ENCODE measurements at regions not wholly inside any gene's neighbourhood (a gene's known extent, or its start where the extent isn't known, plus 50 kb on each side); places are given as distances from the start of the nearest gene placed in this dataset.

DNA sequence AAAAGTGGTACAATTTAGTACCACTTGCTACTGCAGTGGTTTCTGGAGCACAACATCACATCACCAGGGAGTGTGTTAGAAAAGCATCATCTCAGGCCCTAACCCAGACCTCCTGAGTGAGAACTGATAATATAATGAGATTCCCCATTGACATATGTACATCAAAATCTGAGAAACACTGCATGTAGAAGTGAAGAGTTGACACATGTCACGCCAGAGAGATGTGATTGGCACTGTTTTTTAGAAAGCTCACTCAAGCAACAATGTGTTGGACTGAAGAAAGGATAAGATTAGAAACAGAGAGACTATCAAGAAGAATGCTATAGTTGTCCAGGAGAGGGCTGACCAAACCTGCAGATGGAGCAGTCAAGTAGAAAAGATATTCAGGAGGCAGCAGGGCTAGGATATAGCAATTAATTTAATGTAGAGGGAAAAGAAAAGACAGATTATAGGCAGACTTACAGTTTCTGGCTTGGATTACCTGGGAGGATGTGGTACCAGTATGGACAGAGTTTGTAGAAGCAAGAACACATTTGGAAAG, 324.4 kb upstream of the ADAMTSL1 start:
- DNase-seq (ENCODE audit: low spot score), result no peak

DNA sequence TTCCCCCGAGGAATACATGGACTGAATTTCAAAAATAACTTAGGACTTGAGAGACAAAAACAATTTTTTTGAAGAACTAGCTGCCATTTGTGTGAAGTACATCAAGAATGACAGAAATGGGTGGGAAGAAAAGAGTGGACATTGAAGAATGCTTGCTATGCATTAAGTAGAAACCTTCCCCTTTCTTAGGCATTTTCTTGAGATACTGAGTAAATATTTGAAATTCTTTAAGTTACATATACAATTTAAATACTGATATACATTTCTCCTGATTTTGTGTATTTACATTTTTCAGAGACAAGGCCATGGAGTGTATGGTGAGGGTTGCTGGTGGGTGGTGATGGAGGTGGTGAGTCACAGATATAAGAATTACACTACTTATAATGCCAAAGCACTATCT, 319.3 kb upstream of the ADAMTSL1 start:
- DNase-seq (ENCODE audit: low spot score), result no peak

DNA sequence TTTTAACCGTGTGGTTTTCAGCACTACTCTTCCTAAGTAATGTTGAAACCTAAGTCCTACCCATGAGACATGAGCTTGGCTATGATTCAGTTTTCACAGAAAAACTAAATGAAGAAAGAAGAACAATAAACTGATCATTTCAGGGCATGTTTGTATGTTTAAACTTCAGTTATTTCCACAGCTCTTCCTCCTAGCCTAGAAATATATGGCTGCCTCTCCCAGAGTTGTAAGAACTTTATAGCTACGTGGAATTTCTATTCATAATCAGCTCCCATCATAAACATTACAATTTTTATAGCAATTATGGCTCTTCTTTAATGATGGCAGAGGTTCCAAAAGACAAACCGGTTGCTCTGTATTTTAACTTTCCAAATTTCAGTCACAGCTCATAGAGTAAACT, 314.7 kb upstream of the ADAMTSL1 start:
- no peak for DNase-seq (ENCODE audit: low spot score)

DNA sequence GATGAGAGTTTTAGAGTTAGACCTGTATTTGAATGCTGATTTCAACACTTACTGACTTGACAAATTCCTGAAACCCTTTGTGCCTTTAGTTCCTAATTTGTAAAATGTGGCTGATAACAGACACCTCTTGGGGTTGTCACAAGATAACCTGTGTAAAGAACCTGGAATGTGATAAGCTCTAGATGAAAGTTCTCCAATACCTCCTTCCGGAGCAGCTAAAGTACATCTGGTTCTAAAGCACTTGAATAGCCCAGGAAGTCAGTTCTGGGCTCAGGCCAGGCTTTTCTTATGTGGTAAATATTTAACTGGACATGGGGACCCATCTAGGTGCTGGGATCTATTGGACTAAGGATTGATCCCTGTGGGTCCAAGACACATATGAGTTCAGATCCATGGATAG, 310.8 kb upstream of the ADAMTSL1 start:
- no peak for DNase-seq (ENCODE audit: low spot score)

DNA sequence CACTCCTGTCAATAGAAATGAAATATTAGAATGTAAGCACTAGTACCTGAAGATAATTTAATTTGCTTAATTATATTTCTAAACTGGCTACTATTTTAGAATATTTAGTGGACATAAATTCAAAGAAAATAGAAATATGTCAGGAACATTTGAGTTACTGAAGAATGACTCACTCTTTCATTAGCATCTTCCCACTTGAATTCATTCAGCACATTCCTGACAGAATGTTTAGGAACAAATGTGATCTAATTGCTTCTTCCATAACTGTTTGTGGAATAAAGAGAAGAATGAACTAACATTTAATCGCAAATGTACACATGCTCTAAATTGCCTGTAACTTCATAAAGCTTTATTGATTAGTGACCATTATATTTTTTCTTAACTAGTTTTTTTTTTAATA, 306.2 kb upstream of the ADAMTSL1 start:
- no peak for DNase-seq (ENCODE audit: low spot score)

DNA sequence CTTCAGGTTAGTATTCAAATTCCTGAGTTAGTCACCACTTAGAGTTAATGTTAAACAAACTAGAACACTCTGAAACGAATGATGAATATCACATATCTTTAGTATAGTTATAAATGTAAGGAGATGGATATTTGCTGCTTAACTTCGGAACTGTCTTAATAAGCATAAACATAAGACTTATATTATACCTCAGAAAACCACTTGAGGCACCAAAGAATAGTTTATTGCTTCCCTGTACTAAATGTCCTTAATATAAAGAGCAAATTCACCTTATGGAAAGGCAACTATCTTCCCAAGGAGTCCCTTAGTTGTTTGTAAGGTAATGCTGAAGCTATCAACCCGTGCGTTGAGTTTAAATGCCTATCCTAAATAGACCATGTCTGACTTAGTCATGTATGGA, 300.0 kb upstream of the ADAMTSL1 start:
- DNase-seq (ENCODE audit: low spot score), result no peak

DNA sequence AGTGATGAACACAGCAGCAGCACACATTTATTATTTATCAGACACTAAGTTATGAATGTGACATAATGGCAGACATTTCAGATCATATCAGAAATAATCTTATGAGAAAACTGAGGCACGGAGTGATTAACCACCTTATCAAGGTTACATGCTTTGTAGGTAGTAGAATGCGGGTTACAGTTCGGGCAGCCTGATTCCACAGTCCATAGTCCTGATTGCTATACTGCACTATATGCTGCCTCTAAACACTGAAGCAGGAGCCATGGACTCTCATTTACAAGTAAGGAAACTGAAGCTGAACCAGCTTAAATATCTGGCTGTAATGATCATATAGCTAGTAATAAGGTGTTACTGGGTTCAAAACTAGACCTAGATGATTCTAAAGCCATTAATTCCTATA, 291.3 kb upstream of the ADAMTSL1 start:
- no peak for DNase-seq (ENCODE audit: low spot score)

DNA sequence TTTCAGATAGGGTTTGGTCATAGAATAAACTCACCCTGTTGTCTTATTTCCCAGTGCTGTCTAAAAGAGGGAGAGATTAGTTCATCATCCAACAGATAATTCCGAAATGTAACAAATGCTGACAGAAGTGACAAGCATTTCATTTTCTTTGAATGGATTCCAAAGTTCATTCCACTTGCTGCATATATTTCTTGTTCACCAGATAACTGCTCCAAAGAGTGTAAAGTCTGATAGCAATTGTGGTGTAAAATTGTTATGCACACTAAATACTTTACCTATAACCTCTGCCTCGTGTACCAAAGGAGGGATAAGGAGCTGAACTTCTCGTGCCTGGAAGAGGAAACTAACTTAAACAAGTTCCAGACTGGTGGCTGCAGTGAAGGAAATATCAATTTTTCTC, 290.0 kb upstream of the ADAMTSL1 start:
- DNase-seq (ENCODE audit: low spot score), result no peak

DNA sequence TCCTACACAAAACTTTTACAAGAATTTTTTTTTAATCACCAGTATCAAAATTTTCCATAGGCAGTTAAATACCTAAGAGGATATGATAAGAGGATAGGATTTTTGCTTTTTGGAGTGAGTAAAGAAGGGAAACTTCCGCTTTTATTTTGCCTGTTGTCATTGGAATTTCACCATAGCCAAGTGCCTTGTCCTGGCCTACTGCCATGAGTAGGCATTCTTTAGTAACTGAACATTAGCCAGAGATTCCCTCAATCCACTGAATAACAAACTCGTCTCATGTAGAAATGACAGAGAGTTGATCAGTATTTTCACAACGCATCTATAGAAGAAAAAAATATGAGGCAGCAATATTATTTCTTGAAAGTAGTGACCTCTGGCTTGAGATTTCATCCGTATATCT, 289.6 kb upstream of the ADAMTSL1 start:
- no peak for DNase-seq (ENCODE audit: low spot score)

DNA sequence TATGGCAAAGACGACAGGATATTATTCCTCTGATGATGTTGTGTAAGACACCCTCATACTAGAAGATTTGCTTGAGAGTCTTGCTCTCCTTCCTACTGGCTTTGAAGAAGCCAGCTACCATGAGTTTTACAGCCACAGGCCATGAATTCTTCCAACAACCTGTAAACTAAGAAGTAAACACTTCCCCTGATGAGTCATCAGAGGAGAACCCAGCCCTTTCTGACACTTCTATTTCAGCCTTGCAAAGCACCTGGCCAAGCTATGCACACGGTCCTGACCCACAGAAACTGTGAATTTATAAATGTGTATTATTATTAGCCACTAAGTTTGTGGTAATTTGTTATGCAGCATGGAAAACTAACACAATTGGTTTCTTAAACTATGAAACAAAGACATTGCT, 288.8 kb upstream of the ADAMTSL1 start:
- no peak for DNase-seq (ENCODE audit: low spot score)

DNA sequence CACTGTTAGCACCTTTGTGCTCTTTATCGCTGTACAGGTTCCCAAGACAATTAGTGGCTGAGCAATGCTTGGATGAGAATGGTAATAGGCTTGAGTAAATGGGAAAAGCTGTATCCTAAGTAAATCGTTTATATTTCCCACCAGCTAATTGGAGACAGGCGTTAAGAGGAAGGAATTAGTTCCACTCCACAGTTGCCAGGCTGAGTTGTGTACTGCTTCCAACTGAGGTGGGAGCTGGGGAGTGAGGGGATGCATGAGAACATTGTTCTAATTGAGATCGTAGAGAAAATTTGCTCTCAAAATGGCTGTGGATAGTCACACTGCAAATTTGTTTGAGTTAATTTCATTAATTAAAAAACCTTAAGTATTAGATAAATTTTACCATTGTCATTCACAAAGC, 285.0 kb upstream of the ADAMTSL1 start:
- DNase-seq (ENCODE audit: low spot score), result no peak

DNA sequence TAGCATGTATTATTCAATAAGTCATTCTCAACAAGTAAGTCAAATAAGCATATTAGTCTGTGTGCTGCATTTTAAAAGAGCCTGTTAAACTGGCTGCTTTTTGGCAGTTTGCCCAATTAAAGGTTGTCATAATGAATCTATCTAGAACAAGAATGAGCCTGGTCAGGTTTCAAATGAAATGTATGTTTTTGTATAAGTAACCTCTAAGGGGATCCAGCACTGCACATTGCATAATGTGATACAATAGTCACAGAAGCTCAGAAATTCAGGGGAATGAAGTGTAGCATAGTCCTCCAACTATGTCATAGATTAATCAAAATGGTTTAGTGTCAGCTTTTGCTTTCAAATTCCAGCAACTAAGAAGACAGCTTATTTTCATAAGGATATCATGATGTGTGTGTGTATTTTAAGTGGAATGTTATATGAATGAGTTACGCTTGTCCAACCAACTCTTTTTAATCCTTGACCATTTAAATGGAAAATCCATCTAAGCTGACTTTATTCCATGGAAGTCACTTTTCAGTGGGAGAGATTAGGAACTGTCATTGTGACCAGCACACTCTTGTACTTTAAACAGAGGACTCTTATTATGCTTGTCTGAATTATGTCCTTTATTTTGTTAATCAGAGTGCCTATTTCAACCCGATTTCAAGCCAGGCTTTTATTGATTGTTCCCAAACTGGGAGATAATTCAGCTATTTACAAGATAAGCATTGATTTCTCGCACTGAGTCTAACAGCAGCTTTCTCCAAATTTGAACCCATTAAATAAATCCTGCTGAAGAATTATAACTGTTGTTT, 283.9 kb upstream of the ADAMTSL1 start:
- no peak for DNase-seq (ENCODE audit: low spot score)

DNA sequence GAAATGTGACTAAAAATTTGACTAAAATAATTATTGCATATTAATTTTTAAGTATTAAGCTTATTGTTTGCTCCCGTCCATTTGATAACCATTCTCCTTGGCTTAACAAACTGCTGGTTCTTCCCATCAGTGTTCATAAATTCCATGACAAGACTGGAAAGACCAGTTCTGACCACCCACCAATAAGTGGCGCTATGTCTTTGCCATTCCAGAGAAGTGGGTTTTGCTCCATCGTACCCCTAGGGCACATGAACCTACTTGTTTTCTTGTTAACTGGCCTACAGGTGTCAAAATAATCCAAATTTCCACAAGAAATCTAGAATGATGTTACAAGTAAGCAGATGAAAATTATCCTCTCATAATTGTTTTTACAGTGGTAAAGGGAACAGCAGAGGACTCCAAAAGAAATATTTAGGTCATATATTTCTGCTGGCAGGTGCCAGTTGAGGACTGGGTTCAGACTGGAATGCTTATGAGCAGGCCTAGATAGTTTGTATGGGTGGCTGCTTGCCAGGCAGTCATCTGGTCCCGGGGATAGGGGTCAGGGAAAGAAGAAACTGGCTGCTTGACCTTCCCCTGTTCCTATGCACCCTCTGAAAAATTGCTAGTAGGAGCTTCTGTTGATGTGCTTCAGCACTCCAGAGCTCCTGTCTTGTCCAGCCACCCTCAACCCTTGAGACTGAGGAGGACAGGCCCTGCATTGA, 283.1 kb upstream of the ADAMTSL1 start:
- DNase-seq (ENCODE audit: low spot score), result no peak

DNA sequence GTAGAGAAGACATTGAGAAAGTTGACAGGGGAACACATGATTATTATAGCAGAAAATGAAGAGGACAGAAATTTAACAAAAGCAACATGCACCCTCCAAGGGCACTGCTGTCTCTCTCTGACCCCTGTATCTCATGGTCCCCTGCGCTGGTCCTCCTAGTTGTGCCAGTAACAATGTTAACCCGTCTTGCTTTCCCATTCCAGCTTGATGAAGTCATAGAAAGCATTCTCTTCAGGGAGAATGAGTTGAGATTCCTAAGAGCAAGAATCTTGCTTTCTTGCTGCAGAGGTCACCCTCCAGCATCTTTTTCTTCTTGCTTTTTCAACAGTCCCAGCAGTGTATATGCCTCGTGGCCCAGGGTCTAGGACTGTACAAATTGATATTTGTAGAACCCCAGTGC, 279.6 kb upstream of the ADAMTSL1 start:
- no peak for DNase-seq (ENCODE audit: low spot score)

DNA sequence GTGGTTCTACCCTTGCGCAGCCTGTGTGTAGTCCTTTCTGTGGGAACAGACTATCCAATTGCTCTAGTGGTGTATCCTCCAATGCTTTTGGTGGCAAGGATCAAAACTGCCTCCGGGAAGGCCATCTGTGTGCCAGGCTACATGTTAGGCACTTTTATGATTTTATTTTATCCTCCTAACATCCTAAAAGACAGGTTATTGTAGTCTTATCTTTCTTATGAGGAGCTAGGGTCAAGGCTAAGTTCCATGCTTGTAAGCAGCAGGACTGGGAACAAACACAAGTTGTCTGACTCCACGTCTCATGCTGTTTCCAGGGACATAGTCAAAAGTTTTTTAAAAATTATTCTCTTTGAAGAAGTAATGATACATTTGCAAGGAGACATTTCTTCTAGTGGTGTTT, 278.7 kb upstream of the ADAMTSL1 start:
- no peak for DNase-seq (ENCODE audit: low spot score)

DNA sequence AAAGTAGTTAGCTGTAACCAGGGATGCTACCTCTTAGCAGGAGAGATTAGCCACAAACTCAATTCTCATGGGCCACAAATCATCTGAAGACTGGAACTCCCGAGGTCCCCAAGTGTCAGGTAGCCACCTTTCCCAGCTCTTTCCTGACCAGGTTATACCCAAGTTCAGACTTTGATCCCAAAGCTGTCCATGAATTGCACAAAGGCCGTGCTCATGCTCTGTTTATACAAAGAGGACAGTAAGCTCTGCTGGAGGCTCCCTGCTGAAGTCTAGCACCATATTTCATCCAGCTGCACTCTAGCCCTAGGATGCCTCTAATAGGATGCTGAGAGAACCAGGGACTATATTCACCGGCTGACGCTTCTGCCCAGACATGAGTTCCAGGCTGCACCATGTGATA, 271.0 kb upstream of the ADAMTSL1 start:
- DNase-seq (ENCODE audit: low spot score), result no peak

DNA sequence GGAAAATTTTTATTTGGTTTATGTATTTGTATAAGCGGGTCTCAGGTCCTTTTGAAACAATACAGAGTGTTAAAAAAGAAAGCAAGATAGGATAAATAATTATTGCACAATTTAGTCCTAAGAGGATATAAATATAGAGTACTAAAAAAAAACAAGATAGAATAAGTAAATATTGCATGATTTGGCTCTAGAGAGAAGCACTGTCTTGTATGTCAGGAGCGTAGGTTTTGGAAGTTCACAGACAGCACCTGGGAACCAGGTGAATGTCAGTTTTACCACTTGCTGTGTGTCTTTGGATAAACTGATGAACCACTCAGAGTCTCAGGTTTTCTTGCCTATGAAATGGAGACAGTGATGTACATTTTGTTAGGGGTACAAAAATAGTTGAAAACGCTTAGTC, 266.2 kb upstream of the ADAMTSL1 start:
- no peak for DNase-seq (ENCODE audit: low spot score)

DNA sequence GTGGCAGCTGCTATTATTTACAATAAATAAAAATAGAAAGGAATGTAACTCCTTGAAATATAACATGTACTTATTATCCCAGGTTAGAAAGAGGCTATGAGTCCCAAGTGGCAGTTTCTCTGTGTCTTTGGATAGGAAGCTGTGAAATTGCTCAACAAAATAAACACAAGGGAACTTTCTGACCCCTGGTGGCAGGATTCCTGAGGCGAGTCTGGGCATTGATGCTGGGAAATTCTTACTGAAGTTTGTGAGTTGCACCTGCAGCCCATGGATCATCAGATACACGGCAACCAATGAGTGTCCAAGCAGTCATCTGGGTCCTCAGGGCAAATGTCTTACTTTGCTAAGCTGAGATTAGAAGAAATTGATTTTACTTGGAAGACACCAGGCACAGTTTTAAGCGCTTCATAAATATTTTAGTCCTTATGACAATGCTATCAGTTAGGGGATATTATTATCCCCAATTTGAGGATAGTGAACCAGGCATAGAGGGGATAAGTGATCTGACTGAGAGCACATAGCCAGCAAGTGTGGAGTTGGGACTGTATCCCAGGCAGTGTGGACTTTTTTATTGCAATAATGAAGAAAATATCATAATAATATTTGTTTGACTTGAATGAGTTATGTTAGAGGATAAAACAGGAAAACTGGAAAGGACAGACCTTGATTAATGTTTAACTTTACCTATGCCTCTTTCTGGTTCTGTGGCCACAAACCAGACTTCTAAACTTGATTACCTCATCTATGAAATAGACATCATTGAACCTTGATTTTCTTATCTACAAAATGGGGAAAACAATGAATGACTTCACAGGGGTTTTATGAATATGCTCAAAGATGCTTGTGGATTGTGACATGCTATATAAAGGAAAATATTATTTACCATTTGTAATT, 265.5 kb upstream of the ADAMTSL1 start:
- no peak for DNase-seq (ENCODE audit: low spot score)

DNA sequence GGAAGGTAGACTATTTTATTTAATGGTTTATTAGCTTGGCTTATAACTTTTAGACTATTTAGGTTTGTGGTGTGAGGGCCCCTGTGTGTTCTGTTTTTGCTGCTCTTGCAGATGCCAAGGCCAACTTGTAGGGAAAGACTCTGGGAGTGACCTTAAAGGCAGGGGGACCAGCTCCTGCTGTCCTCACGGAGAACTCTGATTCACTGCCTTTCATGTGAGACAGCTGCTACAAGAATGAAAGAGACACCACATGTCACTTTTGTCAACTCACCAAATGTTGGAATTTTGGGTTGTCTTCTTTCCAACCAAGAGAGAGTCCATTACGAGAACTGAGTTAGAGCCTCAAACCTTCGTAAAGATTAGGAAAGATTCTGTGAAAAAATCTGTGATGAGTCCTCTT, 258.3 kb upstream of the ADAMTSL1 start:
- DNase-seq (ENCODE audit: low spot score), result no peak

DNA sequence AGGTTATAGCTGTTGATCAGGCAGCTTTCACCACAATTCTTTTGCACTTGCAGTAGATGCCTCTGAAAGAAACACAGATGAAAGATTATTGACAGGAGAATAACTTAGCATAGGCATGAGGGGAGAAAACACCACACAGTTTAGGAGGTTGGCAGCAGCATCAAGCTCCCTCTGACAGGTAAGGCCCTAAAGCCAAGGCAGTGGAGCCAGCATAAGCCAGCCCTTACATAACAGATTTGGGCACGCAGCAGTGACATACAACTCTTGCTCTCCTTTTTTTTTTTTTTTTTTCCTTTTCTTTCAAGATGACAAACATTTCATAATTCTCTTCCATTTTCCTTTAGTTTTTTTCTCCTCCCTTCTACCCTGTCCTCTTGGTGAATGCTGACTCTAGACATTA, 257.6 kb upstream of the ADAMTSL1 start:
- DNase-seq (ENCODE audit: low spot score), result no peak

DNA sequence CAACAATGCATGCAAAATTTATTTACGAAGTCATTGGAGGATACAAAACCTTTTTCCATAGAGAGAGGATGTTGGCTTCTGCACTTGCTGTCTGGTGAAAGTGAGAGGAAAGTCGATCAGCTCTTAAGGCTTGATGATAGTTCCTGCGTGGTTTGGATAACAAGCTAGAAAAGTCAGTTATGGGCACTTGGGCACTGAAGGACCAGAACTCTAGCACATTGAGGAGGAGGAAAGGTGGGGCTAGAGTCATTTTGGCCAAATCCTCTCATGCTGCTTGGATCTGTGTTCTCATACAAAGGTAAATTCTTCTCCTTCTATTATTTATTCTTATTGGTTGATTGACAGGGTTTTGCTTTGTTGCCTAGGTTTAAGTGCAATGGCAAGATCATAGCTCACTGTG, 245.9 kb upstream of the ADAMTSL1 start:
- no peak for DNase-seq (ENCODE audit: low spot score)

DNA sequence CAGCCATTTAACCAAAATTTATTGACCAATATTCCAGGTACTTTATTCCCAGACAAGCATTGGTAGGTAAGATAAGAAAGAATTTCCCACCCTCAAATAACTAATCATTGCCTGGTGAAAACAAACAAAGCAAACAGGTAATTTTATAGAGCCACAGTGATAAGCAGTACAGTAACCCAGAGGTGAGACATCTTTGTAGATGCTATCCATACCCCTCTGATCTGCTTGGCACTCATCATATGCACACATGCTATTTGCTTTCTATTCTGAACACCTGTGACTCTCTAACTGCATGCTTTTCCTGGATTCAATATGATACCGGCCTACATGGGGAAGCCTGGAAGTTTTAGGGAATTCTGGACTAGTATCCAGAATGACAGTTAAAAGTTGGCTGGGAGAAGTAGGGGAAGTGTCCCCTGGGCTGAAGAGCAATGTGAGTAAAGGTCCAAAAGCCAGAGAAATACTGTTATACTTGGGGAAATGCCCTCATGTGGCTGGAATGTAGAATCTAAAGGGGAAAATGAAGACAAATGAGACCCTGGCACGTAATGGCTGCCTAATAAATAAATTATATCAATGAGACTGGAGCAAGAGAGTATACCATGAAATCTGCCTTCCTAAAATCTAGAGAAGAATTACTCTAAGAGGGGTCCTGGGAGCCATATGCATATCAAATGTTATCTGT, 243.8 kb upstream of the ADAMTSL1 start:
- DNase-seq (ENCODE audit: low spot score), result no peak

Data from CD4-positive, alpha-beta T cell treated with Interleukin-15 for 4 hours (primary cell).